H54 (cell line): ENCODE measurements at regions not wholly inside any gene's neighbourhood (a gene's known extent, or its start where the extent isn't known, plus 50 kb on each side); places are given as distances from the start of the nearest gene placed in this dataset.
A peak's percentile ranks its signal among the peaks of the same experiment; 100 is the strongest.

ENCODE experiments used
- DNase-seq: peaks from one replicate; pipeline ENCODE4 v3.0.0; 2011; ENCODE audit warnings: low spot score, mixed read lengths; ENCODE audit not compliant: insufficient read length
- FAIRE-seq: peaks from 3 replicates; lab custom pipeline; 2011; peaks lifted over from hg19 to GRCh38; lab: Jason Lieb, UNC
- POLR2A ChIP-seq: IDR thresholded peaks from 2 replicates; pipeline ENCODE4 v1.6.1; 2011; ENCODE audit warnings: low read depth, mild to moderate bottlenecking, low read length

GRCh38 chr1:90135286-90135685 is 140.4 kb downstream of the ZNF326 start:
- DNase-seq (no peak), FAIRE-seq (no peak)
- TF ChIP-seq POLR2A = no peak

GRCh38 chr1:90134175-90134955 is 139.5 kb downstream of the ZNF326 start:
- no peak for DNase-seq
- FAIRE-seq = no peak
- no peak for TF ChIP-seq POLR2A

GRCh38 chr1:90133133-90133532 is 138.2 kb downstream of the ZNF326 start:
- no peak for TF ChIP-seq POLR2A
- DNase-seq (no peak), FAIRE-seq (peak; percentile 65)

DNA sequence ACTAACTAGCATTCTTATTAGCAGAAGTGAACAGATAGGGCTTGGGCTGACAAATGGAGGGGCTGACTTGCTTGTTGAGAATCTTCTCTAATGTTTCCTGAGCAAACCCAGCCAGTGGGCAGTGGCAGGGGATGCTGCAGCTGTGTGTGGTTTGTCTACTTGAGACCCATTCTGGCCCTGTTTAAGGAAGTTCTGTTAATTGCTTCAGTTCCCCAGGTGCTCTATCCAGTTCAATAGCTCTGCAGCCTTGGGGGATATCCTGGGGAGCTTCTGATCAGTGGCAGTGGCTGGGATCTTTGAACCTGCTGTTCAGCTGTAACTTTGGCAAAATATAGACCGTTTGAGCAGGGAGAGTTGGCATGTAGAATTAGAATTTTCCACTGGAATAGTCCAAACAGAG is 137.4 kb downstream of the ZNF326 start:
- no peak for TF ChIP-seq POLR2A
- FAIRE-seq (no peak), DNase-seq (no peak)

- FAIRE-seq = no peak
- no peak for TF ChIP-seq POLR2A
- no peak for DNase-seq
Measured at GRCh38 chr1:90127288-90127953, 132.5 kb downstream of the ZNF326 start.

DNA sequence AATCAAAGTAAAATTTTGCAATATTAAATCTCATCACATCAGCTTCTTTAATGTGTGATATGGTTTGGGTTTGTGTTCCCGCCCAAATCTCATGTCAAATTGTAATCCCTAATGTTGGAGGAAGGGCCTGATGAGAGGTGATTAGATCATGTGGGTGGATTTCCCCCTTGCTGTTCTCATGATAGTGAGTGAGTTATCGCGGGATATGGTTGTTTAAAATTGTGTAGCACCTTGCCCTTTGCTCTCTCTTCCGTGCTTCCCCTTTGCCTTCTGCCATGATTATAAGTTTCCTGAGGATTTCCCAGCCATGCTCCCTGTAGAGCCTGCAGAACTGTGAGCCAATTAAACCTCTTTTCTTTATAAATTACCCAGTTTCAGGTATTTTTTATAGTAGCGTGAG is 131.9 kb downstream of the ZNF326 start:
- no peak for TF ChIP-seq POLR2A
- FAIRE-seq (no peak), DNase-seq (no peak)

- FAIRE-seq (no peak), DNase-seq (no peak)
- no peak for TF ChIP-seq POLR2A
Measured at GRCh38 chr1:90122654-90123340, 127.9 kb downstream of the ZNF326 start.

- TF ChIP-seq POLR2A = no peak
- DNase-seq (no peak), FAIRE-seq (peak; percentile 90)
Measured at GRCh38 chr1:90114521-90115141, 119.7 kb downstream of the ZNF326 start.

- FAIRE-seq = no peak
- TF ChIP-seq POLR2A = no peak
- DNase-seq = no peak
Measured at GRCh38 chr1:90107990-90108389, 113.1 kb downstream of the ZNF326 start.

DNA sequence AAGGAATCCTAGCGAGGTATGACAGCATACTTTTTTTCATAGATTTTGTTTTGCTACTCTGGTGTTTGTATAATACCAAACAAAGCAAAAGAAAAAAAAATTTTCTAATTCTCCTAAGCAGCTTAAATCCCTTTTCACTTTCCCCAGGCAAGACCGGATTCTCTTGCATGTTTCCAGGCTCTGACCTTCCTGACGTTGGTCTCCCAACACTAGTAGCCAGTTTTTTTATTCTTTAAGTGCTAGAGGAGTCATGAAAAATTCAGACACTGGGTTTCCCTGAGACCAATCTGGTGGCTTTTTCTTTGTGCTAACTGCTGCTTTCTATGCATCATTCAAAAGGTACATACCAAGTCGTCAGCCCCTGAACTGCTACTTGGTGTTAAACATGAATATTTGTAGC is 111.4 kb downstream of the ZNF326 start:
- FAIRE-seq (no peak), DNase-seq (no peak)
- no peak for TF ChIP-seq POLR2A

DNA sequence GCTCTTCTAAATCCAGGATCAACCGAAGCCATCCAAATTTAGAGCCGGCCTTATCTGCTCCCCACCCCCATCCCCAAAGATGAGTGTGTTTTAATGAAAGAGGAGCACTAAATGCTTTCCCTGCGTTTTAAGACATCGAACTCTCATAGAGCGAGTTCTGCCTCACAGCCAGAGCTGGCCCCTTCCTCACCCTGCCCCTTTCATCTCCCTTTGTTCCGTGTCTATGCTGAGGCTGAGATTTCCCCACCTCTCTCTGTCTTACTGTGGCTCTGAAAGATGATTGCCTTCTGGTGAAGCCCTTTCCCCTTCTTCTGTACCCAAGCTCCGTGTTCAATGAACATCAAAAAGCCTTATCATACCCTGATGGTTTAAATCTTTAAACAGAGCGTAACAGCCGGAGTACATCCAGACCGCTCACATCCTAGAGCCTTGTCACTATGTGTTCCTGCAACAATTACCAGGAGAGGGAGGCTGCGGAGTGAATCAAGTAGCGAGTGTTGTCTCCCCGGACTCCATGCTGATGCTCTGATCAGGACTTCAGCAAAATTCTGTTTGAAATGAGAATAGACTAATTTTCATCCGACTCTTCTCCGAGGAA is 110.1 kb downstream of the ZNF326 start:
- FAIRE-seq (no peak), DNase-seq (no peak)
- TF ChIP-seq POLR2A = no peak

DNA sequence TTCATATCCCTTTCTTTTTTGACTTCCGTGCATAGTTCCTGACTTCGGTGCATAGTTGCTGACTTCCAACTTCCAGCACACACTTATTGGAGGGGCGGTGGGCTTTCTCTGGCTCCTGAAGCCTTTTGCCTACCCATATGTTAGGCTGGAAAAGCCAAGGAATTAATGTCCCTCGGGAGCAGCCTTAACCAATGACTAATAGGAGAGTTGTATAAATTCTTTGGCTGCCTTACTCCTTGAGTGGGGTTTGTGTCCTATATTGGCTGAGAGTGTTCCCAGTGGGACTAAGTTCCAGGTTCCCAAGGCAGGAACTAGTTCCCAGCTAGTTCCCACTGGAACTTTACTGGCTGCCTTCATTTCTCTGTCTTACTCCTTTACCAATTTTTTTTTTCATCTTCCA is 105.7 kb downstream of the ZNF326 start:
- FAIRE-seq = no peak

DNA sequence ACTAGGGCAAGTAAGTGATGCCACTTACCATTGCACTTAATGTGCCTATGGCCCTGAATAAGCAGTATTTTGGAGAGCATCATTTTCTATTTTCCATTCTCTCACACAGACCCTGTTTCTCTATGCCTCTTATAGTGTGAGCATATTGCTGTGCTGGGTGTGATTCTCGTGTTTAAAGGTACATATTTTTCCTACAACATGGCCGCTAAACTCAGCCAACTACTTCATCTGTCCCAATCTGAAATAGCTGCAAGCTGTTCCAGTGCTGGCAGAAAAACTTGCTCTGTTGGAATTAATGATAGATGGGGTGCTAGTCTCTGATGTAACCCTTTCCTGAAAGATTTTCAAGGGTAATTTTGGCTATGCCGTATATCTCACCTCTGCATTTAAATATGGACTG is 97.5 kb downstream of the ZNF326 start:
- FAIRE-seq (no peak), DNase-seq (no peak)
- TF ChIP-seq POLR2A = no peak

More for the DNA sequence above, 105.7 kb downstream of the ZNF326 start:
- TF ChIP-seq POLR2A = no peak
- no peak for DNase-seq
